ENCODE measurements at regions not wholly inside any gene's neighbourhood (a gene's known extent, or its start where the extent isn't known, plus 50 kb on each side); places are given as distances from the start of the nearest gene placed in this dataset.

DNA sequence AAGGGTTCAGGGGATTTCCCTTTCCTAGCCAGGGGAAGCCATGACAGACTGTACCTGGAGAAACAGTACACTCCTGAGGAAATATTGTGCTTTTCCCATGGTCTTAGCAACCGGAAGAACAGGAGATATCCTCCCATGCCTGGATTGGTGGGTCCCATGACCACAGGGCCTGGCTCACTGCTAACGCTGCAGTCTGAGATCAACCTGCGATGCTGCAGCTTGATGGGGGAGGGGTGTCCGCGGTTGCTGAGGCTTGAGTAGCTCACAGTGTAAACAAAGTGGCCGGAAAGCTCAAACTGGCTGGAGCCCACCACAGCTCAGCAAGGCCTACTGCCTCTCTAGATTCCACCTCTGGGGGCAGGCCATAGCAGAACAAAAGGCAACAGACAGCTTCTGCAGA, 819.5 kb downstream of the TECRL start:
- TF ChIP-seq, protein P1, sequence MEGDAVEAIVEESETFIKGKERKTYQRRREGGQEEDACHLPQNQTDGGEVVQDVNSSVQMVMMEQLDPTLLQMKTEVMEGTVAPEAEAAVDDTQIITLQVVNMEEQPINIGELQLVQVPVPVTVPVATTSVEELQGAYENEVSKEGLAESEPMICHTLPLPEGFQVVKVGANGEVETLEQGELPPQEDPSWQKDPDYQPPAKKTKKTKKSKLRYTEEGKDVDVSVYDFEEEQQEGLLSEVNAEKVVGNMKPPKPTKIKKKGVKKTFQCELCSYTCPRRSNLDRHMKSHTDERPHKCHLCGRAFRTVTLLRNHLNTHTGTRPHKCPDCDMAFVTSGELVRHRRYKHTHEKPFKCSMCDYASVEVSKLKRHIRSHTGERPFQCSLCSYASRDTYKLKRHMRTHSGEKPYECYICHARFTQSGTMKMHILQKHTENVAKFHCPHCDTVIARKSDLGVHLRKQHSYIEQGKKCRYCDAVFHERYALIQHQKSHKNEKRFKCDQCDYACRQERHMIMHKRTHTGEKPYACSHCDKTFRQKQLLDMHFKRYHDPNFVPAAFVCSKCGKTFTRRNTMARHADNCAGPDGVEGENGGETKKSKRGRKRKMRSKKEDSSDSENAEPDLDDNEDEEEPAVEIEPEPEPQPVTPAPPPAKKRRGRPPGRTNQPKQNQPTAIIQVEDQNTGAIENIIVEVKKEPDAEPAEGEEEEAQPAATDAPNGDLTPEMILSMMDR (IDR thresholded peaks at IDR 0.05; ENCODE audit: low read length) = no peak
- no peak for TF ChIP-seq EZH2 (optimal IDR thresholded peaks at IDR 0.05; ENCODE audit: low read depth, low read length)
